HEK293T (cell line): ENCODE measurements at regions not wholly inside any gene's neighbourhood (a gene's known extent, or its start where the extent isn't known, plus 50 kb on each side); places are given as distances from the start of the nearest gene placed in this dataset.

ENCODE experiments used
- CTCF ChIA-PET: fragments of 350-600 bp; formaldehyde crosslinking; extraction: SDS; loops from one replicate; lab custom pipeline; 2021; ENCODE audit warnings: antibody characterized with exemption, inconsistent platforms; lab: Yijun Ruan, JAX
- POLR2A ChIA-PET: fragments of 350-600 bp; formaldehyde crosslinking; extraction: SDS; loops from one replicate; lab custom pipeline; 2020; ENCODE audit warnings: antibody characterized with exemption, inconsistent platforms; lab: Yijun Ruan, JAX
- DNase-seq: peaks from one replicate; pipeline ENCODE4 v3.0.0; 2012; ENCODE audit warnings: mixed read lengths; ENCODE audit errors: extremely low spot score
- ARNT ChIP-seq: fragments of 450-650 bp; IDR thresholded peaks from 2 replicates; pipeline ENCODE4 v1.6.1; 2017; ENCODE audit warnings: mild to moderate bottlenecking
- BHLHE40 ChIP-seq: fragments of 450-650 bp; IDR thresholded peaks from 2 replicates; pipeline ENCODE4 v1.6.1; 2016; ENCODE audit warnings: mild to moderate bottlenecking, moderate library complexity, borderline replicate concordance
- CTBP1 ChIP-seq: fragments of 450-650 bp; IDR thresholded peaks from 2 replicates; pipeline ENCODE4 v1.6.1; 2016; ENCODE audit warnings: borderline replicate concordance
- ELF4 ChIP-seq: fragments of 450-650 bp; IDR thresholded peaks from 2 replicates; pipeline ENCODE4 v1.6.1; 2017; ENCODE audit warnings: antibody characterized with exemption
- FOXA1 ChIP-seq: fragments of 450-650 bp; IDR thresholded peaks from 2 replicates; pipeline ENCODE4 v1.6.1; 2016; ENCODE audit warnings: mild to moderate bottlenecking
- FOXK2 ChIP-seq: fragments of 450-650 bp; IDR thresholded peaks from 2 replicates; pipeline ENCODE4 v1.6.1; 2016; ENCODE audit warnings: mild to moderate bottlenecking
- FOXM1 ChIP-seq: fragments of 450-650 bp; IDR thresholded peaks from 2 replicates; pipeline ENCODE4 v1.6.1; 2017; ENCODE audit warnings: mild to moderate bottlenecking, borderline replicate concordance
- HDGF ChIP-seq: fragments of 450-650 bp; IDR thresholded peaks from 2 replicates; pipeline ENCODE4 v1.6.1; 2017; ENCODE audit warnings: antibody characterized with exemption, borderline replicate concordance
- L3MBTL2 ChIP-seq: fragments of 450-650 bp; conservative IDR thresholded peaks from 2 replicates; pipeline ENCODE4 v1.6.1; 2016; ENCODE audit warnings: mild to moderate bottlenecking
- LEF1 ChIP-seq: fragments of 450-650 bp; IDR thresholded peaks from 2 replicates; pipeline ENCODE4 v1.6.1; 2017; ENCODE audit warnings: mild to moderate bottlenecking, borderline replicate concordance
- NFRKB ChIP-seq: fragments of 450-650 bp; IDR thresholded peaks from 2 replicates; pipeline ENCODE4 v1.6.1; 2016; ENCODE audit warnings: mild to moderate bottlenecking, moderate library complexity
- PKNOX1 ChIP-seq: fragments of 450-650 bp; IDR thresholded peaks from 2 replicates; pipeline ENCODE4 v1.6.1; 2016
- SP1 ChIP-seq: fragments of 450-650 bp; IDR thresholded peaks from 2 replicates; pipeline ENCODE4 v1.6.1; 2017
- SUZ12 ChIP-seq: fragments of 450-650 bp; IDR thresholded peaks from 2 replicates; pipeline ENCODE4 v1.6.1; 2016; ENCODE audit warnings: mild to moderate bottlenecking
- TARDBP ChIP-seq: fragments of 450-650 bp; IDR thresholded peaks from 2 replicates; pipeline ENCODE4 v1.6.1; 2016
- ZNF384 ChIP-seq: fragments of 450-650 bp; IDR thresholded peaks from 2 replicates; pipeline ENCODE4 v1.6.1; 2016

- CTCF ChIA-PET, result interaction anchor here (0.6 to 0.9 kb wide), 2 partner anchors 90 to 1413 kb away, joined by 4 to 6 read pairs; no protein-coding TSS in a partner anchor
- no peak for TF ChIP-seq PKNOX1
- TF ChIP-seq BHLHE40, result no peak
- no peak for TF ChIP-seq CTBP1
- no peak for TF ChIP-seq SUZ12
- no peak for TF ChIP-seq NFRKB
- no peak for TF ChIP-seq SP1
- no peak for TF ChIP-seq TARDBP
- TF ChIP-seq ZNF384, result no peak
- TF ChIP-seq L3MBTL2, result no peak
- no peak for TF ChIP-seq LEF1
- TF ChIP-seq FOXK2, result no peak
- no peak for TF ChIP-seq HDGF
- TF ChIP-seq FOXA1, result no peak
- no peak for TF ChIP-seq FOXM1
- no peak for TF ChIP-seq ELF4
- TF ChIP-seq ARNT, result no peak
- no peak for DNase-seq
- POLR2A ChIA-PET, result no interaction called here
These were observed 187.3 kb upstream of the EGLN3 start for GRCh38 chr14:34138175-34138574.

- TF ChIP-seq CTBP1 (no peak), SP1 (no peak), ELF4 (no peak)
- POLR2A ChIA-PET, result no interaction called here
- CTCF ChIA-PET, result no interaction called here
- no peak for DNase-seq
These were observed 186.3 kb upstream of the EGLN3 start for GRCh38 chr14:34137001-34137745.

- POLR2A ChIA-PET, result no interaction called here
- no peak for DNase-seq
- CTCF ChIA-PET, result no interaction called here
- no peak for TF ChIP-seq FOXA1
- TF ChIP-seq ELF4, result no peak
- no peak for TF ChIP-seq TARDBP
- no peak for TF ChIP-seq HDGF
- no peak for TF ChIP-seq ARNT
- no peak for TF ChIP-seq ZNF384
- no peak for TF ChIP-seq BHLHE40
These were observed 184.6 kb upstream of the EGLN3 start for GRCh38 chr14:34135492-34135891.

GRCh38 chr14:34134484-34134883 is 183.6 kb upstream of the EGLN3 start:
- ChIA-PET POLR2A (no interaction called here), CTCF (no interaction called here)
- no peak for DNase-seq
- no peak for TF ChIP-seq SUZ12
- no peak for TF ChIP-seq BHLHE40
- TF ChIP-seq PKNOX1, result no peak
- no peak for TF ChIP-seq ELF4
- no peak for TF ChIP-seq ZNF384
- no peak for TF ChIP-seq L3MBTL2
- no peak for TF ChIP-seq HDGF
- TF ChIP-seq LEF1, result no peak
- TF ChIP-seq FOXA1, result no peak

- CTCF ChIA-PET, result no interaction called here
- POLR2A ChIA-PET, result no interaction called here
These were observed 179.2 kb upstream of the EGLN3 start for GRCh38 chr14:34129927-34130552.

GRCh38 chr14:34128665-34129064 is 177.8 kb upstream of the EGLN3 start:
- ChIA-PET CTCF (no interaction called here), POLR2A (no interaction called here)
- DNase-seq, result no peak
- TF ChIP-seq NFRKB (no peak), PKNOX1 (no peak), HDGF (no peak), SP1 (no peak)

More at GRCh38 chr14:34129927-34130552, 179.2 kb upstream of the EGLN3 start:
- TF ChIP-seq FOXM1 (no peak), FOXK2 (no peak), ARNT (no peak)
- DNase-seq, result no peak

GRCh38 chr14:34126586-34126985 is 175.7 kb upstream of the EGLN3 start:
- TF ChIP-seq FOXK2 (no peak), SP1 (no peak), FOXA1 (no peak), TARDBP (no peak), NFRKB (no peak), SUZ12 (no peak)
- CTCF ChIA-PET, result no interaction called here
- POLR2A ChIA-PET, result no interaction called here
- DNase-seq, result no peak
